22Rv1 (cell line): ENCODE measurements at regions not wholly inside any gene's neighbourhood (a gene's known extent, or its start where the extent isn't known, plus 50 kb on each side); places are given as distances from the start of the nearest gene placed in this dataset.

Source experiments
- H3K27ac ChIP-seq: fragments of 450-650 bp; 2 replicates; pipeline ENCODE4 v1.5.1; 2017
- ZFX ChIP-seq: fragments of 450-650 bp; IDR thresholded peaks from 2 replicates; pipeline ENCODE4 v1.6.1; 2017; ENCODE audit warnings: antibody characterized with exemption, borderline replicate concordance
- TF ChIP-seq, protein P1 (sequence below): fragments of 450-650 bp; IDR thresholded peaks from 2 replicates; pipeline ENCODE4 v1.5.1; 2017; ENCODE audit warnings: mild to moderate bottlenecking

DNA sequence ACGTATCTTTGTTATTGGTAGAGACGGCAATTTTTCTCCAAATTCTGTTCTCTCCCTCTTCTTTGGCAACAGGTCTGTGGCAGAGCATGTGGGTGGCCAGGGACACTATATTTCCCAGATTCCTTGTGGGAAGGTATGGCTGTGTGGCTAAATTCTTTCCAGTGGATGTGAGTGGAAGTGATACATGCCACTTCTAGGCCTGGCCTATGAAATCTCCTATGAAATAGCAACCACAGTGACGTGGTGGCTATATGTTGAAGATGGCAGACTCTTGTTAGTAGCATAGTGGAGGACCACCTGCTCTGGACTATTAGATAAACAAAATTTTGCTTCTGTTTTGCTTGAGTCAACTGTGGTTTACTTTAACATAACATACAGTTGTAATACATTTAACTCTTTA is 243.3 kb downstream of the IL20RB start:
- H3K27ac ChIP-seq, result no peak overlapping the region
- no peak for TF ChIP-seq ZFX
- TF ChIP-seq, protein P1, sequence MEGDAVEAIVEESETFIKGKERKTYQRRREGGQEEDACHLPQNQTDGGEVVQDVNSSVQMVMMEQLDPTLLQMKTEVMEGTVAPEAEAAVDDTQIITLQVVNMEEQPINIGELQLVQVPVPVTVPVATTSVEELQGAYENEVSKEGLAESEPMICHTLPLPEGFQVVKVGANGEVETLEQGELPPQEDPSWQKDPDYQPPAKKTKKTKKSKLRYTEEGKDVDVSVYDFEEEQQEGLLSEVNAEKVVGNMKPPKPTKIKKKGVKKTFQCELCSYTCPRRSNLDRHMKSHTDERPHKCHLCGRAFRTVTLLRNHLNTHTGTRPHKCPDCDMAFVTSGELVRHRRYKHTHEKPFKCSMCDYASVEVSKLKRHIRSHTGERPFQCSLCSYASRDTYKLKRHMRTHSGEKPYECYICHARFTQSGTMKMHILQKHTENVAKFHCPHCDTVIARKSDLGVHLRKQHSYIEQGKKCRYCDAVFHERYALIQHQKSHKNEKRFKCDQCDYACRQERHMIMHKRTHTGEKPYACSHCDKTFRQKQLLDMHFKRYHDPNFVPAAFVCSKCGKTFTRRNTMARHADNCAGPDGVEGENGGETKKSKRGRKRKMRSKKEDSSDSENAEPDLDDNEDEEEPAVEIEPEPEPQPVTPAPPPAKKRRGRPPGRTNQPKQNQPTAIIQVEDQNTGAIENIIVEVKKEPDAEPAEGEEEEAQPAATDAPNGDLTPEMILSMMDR, result no peak

DNA sequence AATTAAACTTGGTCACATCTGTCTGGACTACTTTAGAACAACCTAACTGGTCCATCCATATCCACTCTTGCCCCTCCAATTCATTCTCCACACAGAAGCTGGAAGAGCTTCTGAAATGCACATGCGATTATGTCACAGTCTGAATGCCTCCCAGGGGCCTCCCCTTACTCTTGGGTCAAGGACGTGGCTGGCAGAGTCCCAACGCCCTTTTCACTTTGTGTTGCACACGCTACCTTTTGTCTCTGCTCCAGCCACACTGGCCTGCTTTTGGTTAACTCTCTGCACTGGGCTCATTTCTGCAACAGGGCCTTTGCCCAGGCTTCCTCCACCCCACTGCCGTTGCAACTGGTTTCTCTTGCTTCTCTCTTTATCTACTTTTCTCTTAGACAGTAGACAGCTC is 245.2 kb downstream of the IL20RB start:
- no peak overlapping the region for H3K27ac ChIP-seq
- TF ChIP-seq, protein P1, result no peak
- no peak for TF ChIP-seq ZFX

DNA sequence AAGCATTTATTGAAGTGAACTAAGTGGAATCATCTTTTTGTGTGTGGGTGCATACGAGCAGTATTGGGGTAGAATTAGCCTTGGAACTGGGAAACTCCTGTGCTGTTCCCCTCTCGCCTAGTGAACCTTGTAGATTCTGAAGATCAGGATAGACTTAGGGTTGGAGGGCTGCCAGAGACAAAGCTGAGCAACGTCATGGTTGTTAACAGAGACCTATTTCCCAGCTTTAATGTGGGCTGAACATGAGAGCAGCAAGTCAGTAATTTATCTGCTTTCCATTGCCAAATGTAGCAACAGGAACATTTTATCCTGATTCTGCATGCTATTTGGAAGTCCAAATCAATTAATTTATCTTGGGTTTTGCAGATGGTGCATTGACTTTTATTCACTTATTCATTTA is 246.6 kb downstream of the IL20RB start:
- H3K27ac ChIP-seq, result no peak overlapping the region
- TF ChIP-seq ZFX, result no peak
- TF ChIP-seq, protein P1, result no peak

DNA sequence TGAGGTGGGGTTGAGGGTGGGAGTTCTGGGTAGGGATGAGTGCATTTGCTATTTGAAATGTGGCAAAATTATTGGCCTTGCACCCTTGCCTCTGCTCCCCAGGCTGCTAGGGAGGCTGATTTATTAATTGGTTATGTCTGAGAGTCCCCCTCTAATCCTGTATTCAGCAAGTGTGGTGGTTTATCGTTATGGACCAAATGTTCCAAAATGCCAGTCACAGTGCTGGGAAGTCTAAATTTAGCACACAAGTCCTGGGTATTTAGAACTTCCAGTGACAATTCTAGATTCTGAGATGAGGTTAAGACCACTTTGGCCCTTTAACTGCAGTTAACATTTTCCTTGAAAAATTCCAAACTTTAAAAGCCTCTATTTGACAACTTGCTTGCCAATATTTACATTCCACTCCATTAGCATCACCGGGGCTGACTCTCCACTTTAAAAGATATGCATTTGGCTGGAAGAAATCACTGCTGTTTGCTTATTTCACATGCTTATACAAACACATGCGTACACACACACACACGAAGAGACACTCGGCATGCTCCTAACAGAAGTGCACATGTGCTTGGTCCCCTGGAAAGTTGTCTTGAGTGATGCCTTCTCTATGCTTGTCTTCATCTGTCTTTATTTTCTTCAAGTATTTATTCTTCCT is 247.7 kb downstream of the IL20RB start:
- H3K27ac ChIP-seq, result no peak overlapping the region

DNA sequence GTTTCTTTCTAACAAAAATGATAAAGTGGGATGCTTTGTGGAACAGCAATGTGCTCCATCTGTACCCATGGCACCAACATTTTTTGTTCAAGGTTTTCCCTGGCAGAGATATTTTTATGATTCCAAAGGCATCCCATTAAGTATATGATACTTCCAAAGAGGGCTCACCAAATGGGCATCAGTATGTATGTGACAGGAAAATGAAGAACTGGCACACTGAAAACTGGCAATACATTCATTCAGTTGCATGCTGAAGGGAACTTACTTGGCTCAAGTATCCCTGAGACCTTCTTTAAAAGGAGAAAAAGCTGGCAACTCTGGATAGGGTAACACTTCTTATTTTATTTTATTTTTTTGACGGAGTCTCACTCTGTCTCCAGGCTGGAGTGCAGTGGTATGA is 249.8 kb downstream of the IL20RB start:
- TF ChIP-seq, protein P1, result no peak
- TF ChIP-seq ZFX, result no peak
- no peak overlapping the region for H3K27ac ChIP-seq

More for the DNA sequence above, 247.7 kb downstream of the IL20RB start:
- TF ChIP-seq, protein P1, result no peak
- TF ChIP-seq ZFX, result no peak

DNA sequence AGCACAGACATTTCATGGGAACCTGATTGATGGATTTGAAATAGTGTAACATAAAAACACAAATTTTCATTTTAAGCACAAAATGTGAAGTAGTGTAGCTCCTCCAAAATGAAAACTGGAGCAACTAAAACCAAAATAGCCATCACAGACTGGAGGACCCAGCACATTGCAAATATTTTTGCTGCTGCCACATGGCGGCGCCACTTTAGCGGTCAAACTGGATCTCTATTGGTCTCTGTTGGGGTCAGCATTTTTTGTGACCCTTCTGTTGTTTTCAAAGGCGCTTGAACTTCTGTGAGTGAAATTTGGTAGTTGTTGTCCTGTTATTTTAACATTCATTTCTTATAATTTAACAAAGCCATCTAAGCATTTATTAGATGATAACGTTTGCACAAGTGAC is 259.9 kb downstream of the IL20RB start:
- H3K27ac ChIP-seq, result no peak overlapping the region
- TF ChIP-seq, protein P1, result peak; percentile 81
- no peak for TF ChIP-seq ZFX

DNA sequence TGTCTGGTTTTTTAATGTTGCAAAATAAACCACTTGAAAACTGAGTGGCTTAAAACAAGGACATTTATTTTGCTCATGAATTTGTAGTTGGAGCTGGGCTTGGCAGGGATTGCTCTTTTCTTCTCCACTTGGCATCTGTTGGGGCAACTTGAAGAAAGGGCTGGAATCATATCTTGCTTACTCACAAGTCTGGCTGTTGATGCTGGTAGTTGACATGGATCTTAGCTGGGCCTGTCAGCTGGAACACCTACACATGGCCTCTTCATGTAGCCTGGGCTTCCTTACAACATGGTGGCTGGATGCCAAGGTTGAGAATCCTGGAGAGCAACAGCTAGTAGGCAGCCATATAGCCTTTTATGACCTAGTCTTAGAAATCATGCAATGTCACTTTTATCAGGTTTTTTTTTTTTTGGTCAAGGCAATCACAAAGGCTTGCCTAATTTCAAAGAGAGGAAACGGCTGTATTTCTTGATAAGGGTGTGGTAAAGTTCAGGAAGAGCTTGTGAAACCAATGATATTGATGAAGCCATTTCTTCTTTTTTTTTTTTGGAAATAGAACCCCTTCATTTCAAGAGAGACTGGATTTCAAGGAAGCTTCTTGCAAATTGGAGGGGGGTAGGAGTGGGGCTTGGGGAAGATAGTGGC is 262.1 kb downstream of the IL20RB start:
- H3K27ac ChIP-seq, result no peak overlapping the region
- TF ChIP-seq, protein P1, result no peak
